ENCODE measurements at regions not wholly inside any gene's neighbourhood (a gene's known extent, or its start where the extent isn't known, plus 50 kb on each side); places are given as distances from the start of the nearest gene placed in this dataset.

DNA sequence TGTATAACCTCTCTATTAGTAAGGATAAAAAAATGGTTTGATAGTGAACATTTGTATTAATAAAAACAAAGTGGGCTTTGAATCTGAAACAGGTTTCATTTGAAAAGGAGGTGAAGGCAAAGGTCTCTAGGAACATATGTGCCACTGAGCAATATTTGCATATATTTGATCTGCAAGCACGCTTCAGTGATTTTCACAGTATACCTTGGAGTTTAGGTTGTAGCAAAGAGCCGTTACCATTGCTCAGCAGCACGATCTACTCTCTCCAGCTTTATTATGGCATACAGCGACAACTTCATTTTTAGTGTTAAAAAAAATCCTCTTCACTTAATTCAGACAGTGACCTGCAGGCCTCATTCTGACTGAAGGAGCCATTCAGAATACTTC lies 75.8 kb upstream of the ZEB2 start:
- Histone ChIP-seq H3K4me3 (ENCODE audit: low read length) (no peak overlapping the region), H3K36me3 (ENCODE audit: insufficient read depth, low read length) (no peaks in the 10 kb centered on the region), H3K4me1 (ENCODE audit: insufficient read depth, low read length) (peaks cover 3% of the 10 kb centered on the region), H3K9me3 (ENCODE audit: control insufficient read depth in 1 of 2, insufficient read depth in 1 of 2, low read length in 2 of 2) (no peaks in the 10 kb centered on the region), H3K27ac (ENCODE audit: low read depth in 1 of 2, low read length in 2 of 2) (no peak overlapping the region), H3K27me3 (ENCODE audit: control insufficient read depth in 1 of 2, insufficient read depth in 2 of 2, low read length in 2 of 2) (no peaks in the 10 kb centered on the region)
- POLR2A ChIA-PET = no interaction called here
- Mint-ChIP-seq H3K36me3 (ENCODE audit: low read depth) (no peaks in the 10 kb centered on the region), H3K4me3 (no peak overlapping the region), H3K27me3 (peaks cover 5% of the 10 kb centered on the region), H3K4me1 (ENCODE audit: low read depth) (no peaks in the 10 kb centered on the region), H3K27ac (no peak overlapping the region), H3K9me3 (peaks cover 4% of the 10 kb centered on the region)
- DNase-seq (no peak), ATAC-seq (ENCODE audit: poor library complexity) (no peak)
- TF ChIP-seq CTCF (IDR thresholded peaks at IDR 0.05) = no peak
- intact Hi-C loops (cut with DNase I, micrococcal nuclease) = no loop called here
- CTCF ChIA-PET = no interaction called here

DNA sequence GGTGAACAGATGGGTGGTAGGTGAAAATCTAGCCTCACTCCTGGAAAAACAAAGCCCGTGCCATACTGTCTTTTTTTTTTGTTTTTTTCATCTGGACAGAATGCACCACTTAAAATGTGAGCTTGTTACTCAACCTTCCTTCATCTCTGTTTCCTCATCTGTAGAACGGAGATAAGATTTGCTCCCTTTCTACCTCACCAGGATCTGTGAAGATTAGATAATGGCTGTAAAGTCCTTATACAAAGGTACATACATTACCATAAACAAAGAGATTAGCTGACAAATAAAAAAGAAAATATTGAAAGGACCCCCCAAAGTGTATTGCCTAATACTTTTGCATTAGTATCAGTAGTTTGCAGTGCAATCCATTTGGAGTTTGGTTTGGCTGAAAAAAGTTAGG lies 75.4 kb upstream of the ZEB2 start:
- peaks cover 3% of the 10 kb centered on the region for H3K4me1 ChIP-seq (ENCODE audit: insufficient read depth, low read length)
- no peak for ATAC-seq (ENCODE audit: poor library complexity)
- H3K27me3 ChIP-seq (ENCODE audit: control insufficient read depth in 1 of 2, insufficient read depth in 2 of 2, low read length in 2 of 2) = no peaks in the 10 kb centered on the region
- ChIA-PET CTCF (no interaction called here), POLR2A (no interaction called here)
- no peaks in the 10 kb centered on the region for H3K36me3 Mint-ChIP-seq (ENCODE audit: low read depth)
- intact Hi-C loops (cut with DNase I, micrococcal nuclease) = no loop called here
- H3K9me3 ChIP-seq (ENCODE audit: control insufficient read depth in 1 of 2, insufficient read depth in 1 of 2, low read length in 2 of 2) = no peaks in the 10 kb centered on the region
- no peaks in the 10 kb centered on the region for H3K36me3 ChIP-seq (ENCODE audit: insufficient read depth, low read length)
- no peak overlapping the region for H3K4me3 Mint-ChIP-seq
- H3K27ac ChIP-seq (ENCODE audit: low read depth in 1 of 2, low read length in 2 of 2) = no peak overlapping the region
- peaks cover 5% of the 10 kb centered on the region for H3K27me3 Mint-ChIP-seq
- H3K4me3 ChIP-seq (ENCODE audit: low read length) = no peak overlapping the region
- TF ChIP-seq CTCF (IDR thresholded peaks at IDR 0.05) = no peak
- peaks cover 4% of the 10 kb centered on the region for H3K9me3 Mint-ChIP-seq
- H3K27ac Mint-ChIP-seq = no peak overlapping the region
- no peak for DNase-seq
- no peaks in the 10 kb centered on the region for H3K4me1 Mint-ChIP-seq (ENCODE audit: low read depth)

DNA sequence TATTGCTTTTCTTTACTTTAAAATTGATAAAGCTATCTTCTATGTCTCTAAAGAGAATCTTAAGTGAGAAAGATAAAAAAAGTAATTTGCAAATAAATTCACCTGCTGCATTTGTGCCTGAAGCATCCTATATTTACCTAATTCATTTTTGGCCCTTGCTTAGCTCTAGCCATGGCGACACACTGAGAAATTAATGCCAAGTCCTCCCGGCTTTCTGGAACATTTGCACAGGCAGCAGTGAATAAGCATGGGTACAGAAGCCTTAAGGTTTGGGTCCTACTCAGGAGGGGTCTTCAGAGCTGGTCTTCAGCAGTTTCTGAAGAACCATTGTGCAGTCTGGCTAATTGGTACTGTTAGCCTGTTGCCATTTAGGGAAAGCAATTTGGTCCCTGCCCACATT lies 73.9 kb upstream of the ZEB2 start:
- Histone ChIP-seq H3K4me1 (ENCODE audit: insufficient read depth, low read length) (peaks cover 3% of the 10 kb centered on the region), H3K36me3 (ENCODE audit: insufficient read depth, low read length) (no peaks in the 10 kb centered on the region), H3K4me3 (ENCODE audit: low read length) (no peak overlapping the region), H3K9me3 (ENCODE audit: control insufficient read depth in 1 of 2, insufficient read depth in 1 of 2, low read length in 2 of 2) (no peaks in the 10 kb centered on the region), H3K27me3 (ENCODE audit: control insufficient read depth in 1 of 2, insufficient read depth in 2 of 2, low read length in 2 of 2) (no peaks in the 10 kb centered on the region), H3K27ac (ENCODE audit: low read depth in 1 of 2, low read length in 2 of 2) (no peak overlapping the region)
- CTCF ChIA-PET = interaction anchor here (1.5 kb wide), 1 partner anchor 12 kb away, joined by 3 read pairs; no protein-coding TSS in a partner anchor
- intact Hi-C loops (cut with DNase I, micrococcal nuclease) = no loop called here
- peaks cover 5% of the 10 kb centered on the region for H3K27me3 Mint-ChIP-seq
- POLR2A ChIA-PET = no interaction called here
- H3K4me3 Mint-ChIP-seq = no peak overlapping the region
- no peak for TF ChIP-seq CTCF (IDR thresholded peaks at IDR 0.05)
- no peak overlapping the region for H3K27ac Mint-ChIP-seq
- no peak for ATAC-seq (ENCODE audit: poor library complexity)
- H3K4me1 Mint-ChIP-seq (ENCODE audit: low read depth) = no peaks in the 10 kb centered on the region
- no peaks in the 10 kb centered on the region for H3K36me3 Mint-ChIP-seq (ENCODE audit: low read depth)
- no peak for DNase-seq
- peaks cover 4% of the 10 kb centered on the region for H3K9me3 Mint-ChIP-seq
